ENCODE measurements at regions not wholly inside any gene's neighbourhood (a gene's known extent, or its start where the extent isn't known, plus 50 kb on each side); places are given as distances from the start of the nearest gene placed in this dataset.

DNA sequence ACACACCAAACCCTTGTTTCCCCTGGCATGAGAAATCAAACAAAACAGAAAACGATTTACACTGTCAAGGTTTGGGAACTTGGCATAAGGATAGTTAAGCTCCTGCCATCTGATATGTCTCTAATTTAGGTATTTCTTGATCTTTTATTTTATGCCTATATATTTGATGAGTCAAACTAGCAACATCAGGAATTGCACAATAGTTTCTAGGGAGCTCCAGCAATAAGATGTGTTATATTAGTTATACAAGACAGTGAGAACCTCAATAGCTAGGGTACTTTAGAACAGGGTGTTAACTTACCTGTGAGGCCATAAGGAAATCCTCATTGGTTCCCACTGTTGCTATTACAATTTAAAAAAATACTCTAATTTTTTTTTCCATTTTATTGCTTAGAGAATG lies 474.2 kb downstream of the GBA3 start:
- FAIRE-seq (no peak), DNase-seq (ENCODE audit: insufficient read length, low spot score) (no peak)
- TF ChIP-seq POLR2A (IDR thresholded peaks at IDR 0.05; ENCODE audit: low read depth, low read length) (no peak), POU2F2 (IDR thresholded peaks at IDR 0.05; ENCODE audit: low read depth, low read length) (no peak)

DNA sequence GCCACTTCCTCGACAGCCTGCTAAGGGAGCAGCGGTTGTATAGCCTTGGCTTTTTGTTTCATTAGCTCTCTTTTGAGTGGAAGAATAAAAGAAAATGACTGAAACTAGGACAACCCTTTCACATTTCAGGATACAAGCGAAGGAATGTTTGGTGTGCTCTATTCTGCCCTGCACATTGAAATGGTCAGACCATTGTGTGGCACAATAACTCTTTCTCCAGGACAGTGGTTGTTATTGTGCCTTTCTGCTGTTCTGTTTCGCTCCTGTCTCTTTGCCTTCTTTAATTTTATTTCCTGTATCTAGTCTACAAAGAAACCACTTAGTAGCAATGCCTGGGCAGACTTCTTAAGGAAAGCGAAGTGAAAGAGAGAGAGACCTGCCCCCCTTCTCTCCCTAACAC lies 473.7 kb downstream of the GBA3 start:
- TF ChIP-seq POLR2A (IDR thresholded peaks at IDR 0.05; ENCODE audit: low read depth, low read length) (no peak), POLR2AphosphoS5 (IDR thresholded peaks at IDR 0.05; ENCODE audit: low read depth, low read length) (no peak), SPI1 (IDR thresholded peaks at IDR 0.05; ENCODE audit: low read depth, low read length) (no peak), PAX5 (IDR thresholded peaks at IDR 0.05; ENCODE audit: insufficient read depth, low read length, severe bottlenecking) (no peak), TAF1 (IDR thresholded peaks at IDR 0.05; ENCODE audit: low read depth, low read length) (no peak), POU2F2 (IDR thresholded peaks at IDR 0.05; ENCODE audit: low read depth, low read length) (no peak)
- FAIRE-seq (no peak), DNase-seq (ENCODE audit: insufficient read length, low spot score) (no peak)

DNA sequence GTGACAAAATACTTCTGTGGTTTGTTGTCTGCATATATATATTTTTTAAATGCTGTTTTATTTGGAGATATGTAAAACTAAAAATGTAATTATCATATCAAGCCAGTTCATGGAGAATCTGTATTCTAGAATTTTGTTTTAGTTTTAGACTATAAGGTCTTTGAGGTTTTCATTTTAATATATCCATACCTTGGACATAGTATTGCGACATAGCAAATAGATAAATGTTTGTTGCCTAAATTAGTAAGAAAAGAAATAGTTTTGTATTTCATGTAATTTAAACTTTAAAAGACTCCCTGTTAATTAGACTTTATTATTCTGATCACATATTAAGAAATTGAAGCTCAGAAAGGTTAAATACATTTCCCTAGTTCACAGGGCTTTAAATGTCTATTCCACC lies 472.9 kb downstream of the GBA3 start:
- no peak for FAIRE-seq
- TF ChIP-seq TAF1 (IDR thresholded peaks at IDR 0.05; ENCODE audit: low read depth, low read length) (no peak), POLR2A (IDR thresholded peaks at IDR 0.05; ENCODE audit: low read depth, low read length) (no peak), POLR2AphosphoS5 (IDR thresholded peaks at IDR 0.05; ENCODE audit: low read depth, low read length) (no peak)
- no peak for DNase-seq (ENCODE audit: insufficient read length, low spot score)

DNA sequence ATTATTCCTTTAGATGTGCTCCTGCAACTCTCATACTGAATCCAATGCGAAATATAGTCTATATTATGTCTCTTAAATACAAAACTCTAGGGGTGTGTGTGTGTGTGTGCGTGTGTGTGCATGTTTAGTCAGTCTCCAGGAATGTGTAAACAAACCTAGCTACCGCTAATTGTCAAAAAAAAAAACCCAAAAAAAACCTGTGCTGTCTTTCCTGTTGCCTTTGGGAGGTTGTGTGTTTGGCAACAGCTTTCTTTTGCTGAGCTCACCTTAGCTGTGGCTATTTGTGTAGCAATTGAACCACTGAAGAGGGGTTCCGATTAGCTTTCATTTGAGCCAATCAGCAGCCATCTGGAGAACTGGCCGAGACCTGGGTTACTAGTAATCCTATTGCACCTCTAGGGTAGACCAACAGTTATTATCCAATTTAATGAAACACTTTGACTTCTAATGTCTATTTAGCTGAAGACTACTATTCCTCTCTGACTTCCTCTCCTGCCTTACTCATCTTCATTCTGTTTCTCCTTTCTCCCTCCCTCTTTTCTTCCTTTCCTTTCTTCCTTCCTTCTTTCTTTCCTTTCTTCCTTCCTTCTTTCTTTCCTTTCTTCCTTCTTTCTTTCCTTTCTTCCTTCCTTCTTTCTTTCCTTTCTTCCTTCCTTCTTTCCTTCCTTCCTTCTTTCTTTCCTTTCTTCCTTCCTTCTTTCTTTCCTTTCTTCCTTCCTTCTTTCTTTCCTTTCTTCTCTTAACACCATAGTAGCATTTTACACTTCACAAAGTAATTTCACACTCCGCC lies 471.1 kb downstream of the GBA3 start:
- TF ChIP-seq PAX5 (IDR thresholded peaks at IDR 0.05; ENCODE audit: insufficient read depth, low read length, severe bottlenecking) = no peak
- no peak for TF ChIP-seq TAF1 (IDR thresholded peaks at IDR 0.05; ENCODE audit: low read depth, low read length)
- no peak for TF ChIP-seq POU2F2 (IDR thresholded peaks at IDR 0.05; ENCODE audit: low read depth, low read length)
- no peak for TF ChIP-seq POLR2AphosphoS5 (IDR thresholded peaks at IDR 0.05; ENCODE audit: low read depth, low read length)
- no peak for TF ChIP-seq SPI1 (IDR thresholded peaks at IDR 0.05; ENCODE audit: low read depth, low read length)
- DNase-seq (ENCODE audit: insufficient read length, low spot score) (no peak), FAIRE-seq (no peak)

DNA sequence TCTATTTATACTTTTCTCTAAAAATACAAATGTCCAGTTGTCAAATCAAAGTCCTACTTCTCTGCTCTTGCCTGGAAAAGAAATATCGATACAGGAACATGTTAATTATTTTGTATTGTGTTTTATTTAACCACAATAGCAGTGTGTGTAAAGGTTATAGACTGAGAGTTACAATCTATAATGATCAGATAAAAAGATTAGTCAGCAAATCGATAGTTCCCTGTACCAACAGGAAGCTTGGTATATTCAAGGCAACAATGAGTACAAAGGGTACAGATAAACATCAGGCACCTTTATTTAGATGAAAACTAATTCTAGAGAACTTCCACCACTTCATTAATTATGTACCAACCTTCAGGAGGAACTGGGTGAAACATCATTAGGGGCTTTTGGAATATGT lies 469.5 kb downstream of the GBA3 start:
- TF ChIP-seq POLR2A (IDR thresholded peaks at IDR 0.05; ENCODE audit: low read depth, low read length) (no peak), POU2F2 (IDR thresholded peaks at IDR 0.05; ENCODE audit: low read depth, low read length) (no peak), POLR2AphosphoS5 (IDR thresholded peaks at IDR 0.05; ENCODE audit: low read depth, low read length) (no peak), SPI1 (IDR thresholded peaks at IDR 0.05; ENCODE audit: low read depth, low read length) (no peak), PAX5 (IDR thresholded peaks at IDR 0.05; ENCODE audit: insufficient read depth, low read length, severe bottlenecking) (no peak), TAF1 (IDR thresholded peaks at IDR 0.05; ENCODE audit: low read depth, low read length) (no peak)
- no peak for DNase-seq (ENCODE audit: insufficient read length, low spot score)
- no peak for FAIRE-seq

DNA sequence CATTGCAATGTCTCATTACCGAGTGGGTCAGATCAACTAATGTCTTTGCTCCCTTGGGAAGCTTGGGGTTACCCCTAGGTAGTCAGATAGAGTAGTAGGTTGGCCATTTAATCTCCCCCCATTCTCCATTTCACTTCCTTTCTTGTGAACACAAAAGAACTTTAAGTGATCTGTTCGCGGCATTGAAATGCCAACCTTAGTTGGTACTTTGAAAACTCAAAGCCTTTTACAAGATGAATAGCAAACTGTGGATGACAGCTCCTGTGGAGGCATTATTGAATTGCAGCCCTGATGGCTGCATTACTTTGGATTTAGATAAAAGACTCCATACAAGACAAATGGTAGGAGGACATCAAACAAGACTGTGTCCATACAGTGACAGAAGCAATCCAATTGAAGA lies 469.1 kb downstream of the GBA3 start:
- DNase-seq (ENCODE audit: insufficient read length, low spot score) (no peak), FAIRE-seq (no peak)
- no peak for TF ChIP-seq POLR2AphosphoS5 (IDR thresholded peaks at IDR 0.05; ENCODE audit: low read depth, low read length)
- no peak for TF ChIP-seq POU2F2 (IDR thresholded peaks at IDR 0.05; ENCODE audit: low read depth, low read length)
- TF ChIP-seq POLR2A (IDR thresholded peaks at IDR 0.05; ENCODE audit: low read depth, low read length) = no peak

DNA sequence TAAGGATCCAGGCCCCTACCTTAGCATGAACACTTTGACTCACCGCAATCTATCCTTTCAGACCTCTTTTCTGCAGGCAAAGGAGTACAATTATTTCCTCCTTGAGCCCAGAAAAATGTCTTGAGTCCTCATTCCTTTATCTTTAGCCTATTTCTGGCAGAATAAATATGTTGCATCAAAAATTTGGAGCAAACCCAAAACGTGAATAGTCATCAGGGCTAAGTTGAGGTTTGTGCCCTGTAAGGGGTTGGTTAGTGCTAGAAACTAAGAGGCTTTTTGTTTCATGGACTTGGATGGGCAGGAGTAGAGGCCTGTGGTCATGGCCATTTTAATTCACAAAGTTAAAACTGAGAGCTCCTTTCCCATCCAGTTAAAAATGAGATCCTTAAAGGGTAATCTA lies 460.3 kb downstream of the GBA3 start:
- no peak for DNase-seq (ENCODE audit: insufficient read length, low spot score)
- no peak for FAIRE-seq
- TF ChIP-seq PAX5 (IDR thresholded peaks at IDR 0.05; ENCODE audit: insufficient read depth, low read length, severe bottlenecking) (no peak), POU2F2 (IDR thresholded peaks at IDR 0.05; ENCODE audit: low read depth, low read length) (no peak), SPI1 (IDR thresholded peaks at IDR 0.05; ENCODE audit: low read depth, low read length) (no peak), TAF1 (IDR thresholded peaks at IDR 0.05; ENCODE audit: low read depth, low read length) (no peak), POLR2A (IDR thresholded peaks at IDR 0.05; ENCODE audit: low read depth, low read length) (no peak), POLR2AphosphoS5 (IDR thresholded peaks at IDR 0.05; ENCODE audit: low read depth, low read length) (no peak)

DNA sequence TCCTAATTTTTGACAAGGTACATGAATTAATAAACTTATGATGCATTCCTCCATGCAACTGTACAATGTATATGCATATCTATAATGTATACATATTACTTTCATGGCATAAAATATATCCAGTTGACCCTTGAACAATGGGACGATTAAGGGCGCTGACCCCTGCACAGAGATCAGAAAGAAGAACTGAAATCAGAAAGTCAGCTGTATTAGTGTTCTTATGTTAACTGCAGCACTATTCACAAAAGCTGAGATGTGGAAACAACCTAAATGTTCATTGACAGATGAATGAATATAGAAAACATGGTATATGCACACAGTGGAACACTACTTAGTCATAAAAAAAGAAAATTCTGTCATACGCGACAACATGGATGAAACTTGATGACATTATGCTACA lies 457.1 kb downstream of the GBA3 start:
- TF ChIP-seq POU2F2 (IDR thresholded peaks at IDR 0.05; ENCODE audit: low read depth, low read length) (no peak), POLR2A (IDR thresholded peaks at IDR 0.05; ENCODE audit: low read depth, low read length) (no peak), POLR2AphosphoS5 (IDR thresholded peaks at IDR 0.05; ENCODE audit: low read depth, low read length) (no peak), SPI1 (IDR thresholded peaks at IDR 0.05; ENCODE audit: low read depth, low read length) (no peak)
- FAIRE-seq (no peak), DNase-seq (ENCODE audit: insufficient read length, low spot score) (no peak)

DNA sequence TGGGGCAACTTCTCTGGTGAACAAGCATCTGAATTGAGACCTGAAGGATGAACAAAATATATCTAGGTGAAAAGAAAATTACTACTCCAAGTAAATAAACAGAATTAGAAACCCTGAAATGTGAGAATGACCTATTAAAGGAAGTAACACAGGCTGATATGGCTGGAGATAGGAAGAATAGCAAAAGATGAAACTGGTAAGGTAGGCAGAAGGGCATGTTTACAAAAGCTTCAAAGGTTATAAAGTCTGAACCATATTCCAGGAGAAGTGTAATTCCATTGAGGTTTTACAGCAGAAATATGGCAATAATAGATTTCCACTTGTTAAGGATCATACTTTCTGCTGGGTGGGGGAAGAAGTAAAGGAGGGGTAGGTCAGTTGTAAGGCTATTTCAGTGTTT lies 452.0 kb downstream of the GBA3 start:
- DNase-seq (ENCODE audit: insufficient read length, low spot score) = no peak
- TF ChIP-seq POLR2AphosphoS5 (IDR thresholded peaks at IDR 0.05; ENCODE audit: low read depth, low read length) = no peak
- no peak for TF ChIP-seq POLR2A (IDR thresholded peaks at IDR 0.05; ENCODE audit: low read depth, low read length)
- TF ChIP-seq PAX5 (IDR thresholded peaks at IDR 0.05; ENCODE audit: insufficient read depth, low read length, severe bottlenecking) = no peak
- no peak for TF ChIP-seq TAF1 (IDR thresholded peaks at IDR 0.05; ENCODE audit: low read depth, low read length)
- no peak for TF ChIP-seq SPI1 (IDR thresholded peaks at IDR 0.05; ENCODE audit: low read depth, low read length)
- no peak for TF ChIP-seq POU2F2 (IDR thresholded peaks at IDR 0.05; ENCODE audit: low read depth, low read length)
- FAIRE-seq = no peak

DNA sequence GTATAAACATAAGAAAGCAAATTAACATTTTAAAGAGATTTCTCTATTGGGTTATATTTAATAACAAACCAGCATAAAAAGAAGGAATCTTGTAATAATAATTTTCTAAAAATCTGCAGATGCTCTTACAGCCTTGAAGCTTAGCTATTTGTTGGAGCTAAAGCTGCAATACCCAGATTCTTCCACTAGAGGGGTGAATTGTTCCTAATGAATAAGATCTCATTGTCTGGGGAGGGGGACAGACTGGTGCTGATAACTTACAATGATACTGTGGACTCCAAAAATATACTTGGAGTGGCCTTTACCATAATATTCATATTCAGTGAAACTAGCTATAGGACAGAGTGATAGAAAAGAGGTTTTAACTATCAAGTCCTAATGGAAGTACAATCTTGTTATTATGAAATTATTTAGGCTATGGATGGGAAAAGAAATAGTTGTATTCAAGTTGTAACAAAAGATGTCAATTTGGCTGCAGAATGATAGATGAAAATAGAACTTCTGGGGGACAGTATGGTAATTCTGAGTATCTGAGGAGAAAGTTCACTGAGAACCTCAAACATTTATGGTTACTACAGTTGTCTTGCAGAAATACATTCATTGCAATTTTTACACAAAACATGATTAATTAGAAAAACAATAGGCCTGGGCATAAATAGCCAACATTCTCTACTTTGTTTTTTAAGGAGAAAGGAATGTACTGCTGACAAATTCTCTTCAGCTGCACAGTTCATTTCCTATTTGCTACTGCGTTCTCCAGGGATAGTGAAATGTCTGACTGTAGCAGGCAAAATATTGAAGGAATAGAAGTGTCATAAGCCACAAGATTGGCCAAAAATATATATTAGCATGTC lies 443.3 kb downstream of the GBA3 start:
- peak; percentile 76 for FAIRE-seq
- TF ChIP-seq POLR2AphosphoS5 (IDR thresholded peaks at IDR 0.05; ENCODE audit: low read depth, low read length) = no peak
- no peak for TF ChIP-seq POLR2A (IDR thresholded peaks at IDR 0.05; ENCODE audit: low read depth, low read length)
- no peak for TF ChIP-seq SPI1 (IDR thresholded peaks at IDR 0.05; ENCODE audit: low read depth, low read length)
- TF ChIP-seq TAF1 (IDR thresholded peaks at IDR 0.05; ENCODE audit: low read depth, low read length) = no peak
- DNase-seq (ENCODE audit: insufficient read length, low spot score) = no peak

Measured in GM12891 (cell line).